ENCODE measurements at regions not wholly inside any gene's neighbourhood (a gene's known extent, or its start where the extent isn't known, plus 50 kb on each side); places are given as distances from the start of the nearest gene placed in this dataset.

DNA sequence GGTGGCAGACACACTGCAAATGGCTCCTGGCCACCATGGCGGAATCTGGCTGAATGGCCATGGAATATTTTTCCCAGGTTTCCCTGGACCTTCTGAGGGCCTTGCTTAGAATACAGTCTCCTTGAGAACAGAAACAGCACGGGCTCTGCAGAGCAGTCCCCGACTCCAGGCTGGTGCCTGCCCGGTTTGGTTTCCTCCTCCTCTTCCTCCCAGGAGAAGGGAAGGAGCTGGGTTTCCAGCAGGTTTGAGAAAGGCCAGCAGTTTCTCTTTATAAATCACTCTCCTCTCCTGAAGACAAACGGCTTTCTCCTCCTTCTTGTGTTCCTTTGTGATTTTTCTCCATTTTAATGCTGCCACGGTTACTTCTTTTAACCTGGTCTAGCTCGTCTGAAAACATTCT is 106.8 kb upstream of the RFLNA start:
- Histone ChIP-seq H3K4me1 (ENCODE audit: low read length) (no peaks in the 10 kb centered on the region), H2AFZ (ENCODE audit: low read length) (no peak overlapping the region), H3K9me3 (ENCODE audit: low read length) (no peaks in the 10 kb centered on the region), H3K36me3 (ENCODE audit: insufficient read depth, low read length) (no peaks in the 10 kb centered on the region), H4K20me1 (ENCODE audit: insufficient read depth, low read depth, low read length) (no peaks in the 10 kb centered on the region), H3K9ac (ENCODE audit: low read length) (no peak overlapping the region), H3K4me2 (ENCODE audit: low read depth, low read length, poor library complexity, severe bottlenecking) (no peak overlapping the region), H3K9me2 (replicated peaks; ENCODE audit: insufficient read depth, low read length) (no peaks in the 10 kb centered on the region), H3K27ac (ENCODE audit: low read length) (no peak overlapping the region), H3K4me3 (ENCODE audit: low read length) (no peak overlapping the region), H3K79me2 (ENCODE audit: low read length) (no peaks in the 10 kb centered on the region), H3K27me3 (ENCODE audit: low read length) (no peaks in the 10 kb centered on the region)
- DNase-seq, result no peak

DNA sequence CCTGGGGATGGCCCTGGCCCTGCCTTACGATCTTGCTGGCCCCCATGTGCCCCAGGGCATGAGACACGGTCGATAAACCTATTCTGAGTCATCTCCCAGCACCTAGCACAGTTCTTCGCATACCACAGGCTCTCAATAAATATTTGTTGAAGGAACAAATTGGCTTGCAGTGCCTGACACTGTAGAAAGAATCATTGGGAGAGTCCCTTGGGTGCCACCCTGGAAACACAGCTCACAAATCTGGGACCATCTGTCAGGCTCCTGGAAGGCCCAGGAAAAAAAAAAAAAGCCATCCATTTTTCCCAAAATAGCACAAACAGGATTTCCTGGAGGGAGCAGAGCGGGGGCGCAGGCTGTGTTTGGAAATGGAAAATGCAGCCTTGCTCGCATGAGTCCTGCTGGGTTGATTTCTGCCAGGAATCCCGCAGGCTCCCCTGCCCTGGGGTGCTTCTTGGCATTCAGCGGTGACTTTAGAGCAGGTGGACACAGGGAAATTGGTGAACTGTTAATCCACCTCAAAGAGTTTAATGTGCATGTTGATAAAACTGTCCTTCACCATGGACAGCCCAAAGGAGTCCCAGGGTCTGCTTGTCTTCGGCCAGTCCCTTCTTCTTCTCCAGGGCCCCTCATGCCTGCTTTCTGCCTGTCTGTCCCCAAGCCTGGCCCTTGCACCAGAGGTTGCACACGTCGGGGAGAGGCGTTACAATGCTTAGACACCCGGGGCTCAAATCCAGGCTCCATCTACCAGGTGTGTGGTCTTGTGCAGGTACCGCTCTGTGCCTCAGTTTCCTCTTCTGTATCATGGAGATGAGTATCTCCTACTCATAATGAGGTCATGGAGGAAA is 106.1 kb upstream of the RFLNA start:
- no peaks in the 10 kb centered on the region for H3K9me2 ChIP-seq (replicated peaks; ENCODE audit: insufficient read depth, low read length)
- DNase-seq, result no peak
- no peaks in the 10 kb centered on the region for H3K27me3 ChIP-seq (ENCODE audit: low read length)
- H3K9me3 ChIP-seq (ENCODE audit: low read length), result no peaks in the 10 kb centered on the region
- no peak overlapping the region for H3K4me2 ChIP-seq (ENCODE audit: low read depth, low read length, poor library complexity, severe bottlenecking)
- H2AFZ ChIP-seq (ENCODE audit: low read length), result no peak overlapping the region
- no peak overlapping the region for H3K9ac ChIP-seq (ENCODE audit: low read length)
- H3K36me3 ChIP-seq (ENCODE audit: insufficient read depth, low read length), result no peaks in the 10 kb centered on the region
- no peaks in the 10 kb centered on the region for H4K20me1 ChIP-seq (ENCODE audit: insufficient read depth, low read depth, low read length)
- no peaks in the 10 kb centered on the region for H3K79me2 ChIP-seq (ENCODE audit: low read length)
- H3K4me1 ChIP-seq (ENCODE audit: low read length), result no peaks in the 10 kb centered on the region
- no peak overlapping the region for H3K4me3 ChIP-seq (ENCODE audit: low read length)
- H3K27ac ChIP-seq (ENCODE audit: low read length), result no peak overlapping the region

DNA sequence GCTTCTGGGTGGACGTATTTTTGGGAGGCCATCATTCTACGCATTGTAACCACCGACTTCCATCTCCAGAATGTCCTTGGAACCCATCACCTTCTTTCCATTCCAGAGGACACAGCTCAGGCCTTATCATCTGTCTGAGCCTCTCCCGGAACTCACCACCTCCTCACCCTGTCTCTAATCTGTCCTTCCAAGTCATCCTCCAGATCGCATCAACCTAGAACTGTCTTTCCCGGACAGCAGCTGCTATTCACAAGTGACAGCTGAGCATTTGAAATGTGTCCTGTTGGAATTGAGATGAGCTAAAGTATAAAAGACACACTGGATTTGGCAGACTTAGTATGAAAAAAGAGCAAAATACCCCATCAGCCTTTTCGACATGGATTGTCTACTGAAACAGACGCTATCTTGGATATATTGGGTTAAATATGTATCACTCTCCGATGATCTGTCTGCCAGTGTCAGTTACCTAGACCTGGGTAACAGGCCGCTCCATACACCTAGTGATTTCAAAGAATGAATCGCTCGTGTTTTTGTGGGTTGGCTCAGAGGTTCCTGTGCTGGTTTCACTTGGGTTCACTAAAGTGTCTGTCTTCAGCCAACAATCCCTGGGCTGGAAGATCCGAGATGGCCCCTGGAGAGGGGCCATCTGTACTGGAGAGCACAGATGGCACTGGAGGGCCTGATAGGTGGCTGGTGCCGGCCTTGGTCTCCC is 104.4 kb upstream of the RFLNA start:
- H3K9ac ChIP-seq (ENCODE audit: low read length), result no peak overlapping the region
- H2AFZ ChIP-seq (ENCODE audit: low read length), result 0 out of 2 replicates have a peak overlapping the region, but pooled peaks have one; percentile 36

DNA sequence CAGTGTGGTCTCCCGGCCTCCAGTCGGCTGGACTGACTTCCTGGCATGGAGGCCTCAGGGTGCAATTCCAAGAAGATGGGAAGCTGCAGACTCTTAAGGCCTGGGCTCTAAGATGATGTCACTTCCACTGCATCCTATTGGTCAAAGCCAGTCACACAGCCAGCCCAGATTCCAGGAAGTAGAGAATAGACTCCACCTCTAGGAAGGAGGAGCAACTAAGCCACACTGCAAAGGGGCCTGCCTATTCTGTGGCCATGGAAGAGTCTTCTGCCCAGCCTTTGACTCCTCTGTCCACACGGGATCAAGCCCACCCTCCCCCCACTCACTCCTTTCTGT is 103.9 kb upstream of the RFLNA start:
- Histone ChIP-seq H2AFZ (ENCODE audit: low read length) (0 out of 2 replicates have a peak overlapping the region, but pooled peaks have one; percentile 36), H3K27me3 (ENCODE audit: low read length) (no peaks in the 10 kb centered on the region), H3K9me3 (ENCODE audit: low read length) (no peaks in the 10 kb centered on the region), H3K9ac (ENCODE audit: low read length) (no peak overlapping the region), H3K36me3 (ENCODE audit: insufficient read depth, low read length) (no peaks in the 10 kb centered on the region), H3K4me3 (ENCODE audit: low read length) (no peak overlapping the region), H3K4me2 (ENCODE audit: low read depth, low read length, poor library complexity, severe bottlenecking) (no peak overlapping the region), H3K9me2 (replicated peaks; ENCODE audit: insufficient read depth, low read length) (no peaks in the 10 kb centered on the region), H4K20me1 (ENCODE audit: insufficient read depth, low read depth, low read length) (no peaks in the 10 kb centered on the region), H3K79me2 (ENCODE audit: low read length) (no peaks in the 10 kb centered on the region), H3K27ac (ENCODE audit: low read length) (no peak overlapping the region), H3K4me1 (ENCODE audit: low read length) (no peaks in the 10 kb centered on the region)
- DNase-seq, result peak; percentile 73

More for the DNA sequence above, 104.4 kb upstream of the RFLNA start:
- H3K9me2 ChIP-seq (replicated peaks; ENCODE audit: insufficient read depth, low read length), result no peaks in the 10 kb centered on the region
- H4K20me1 ChIP-seq (ENCODE audit: insufficient read depth, low read depth, low read length), result no peaks in the 10 kb centered on the region
- no peak overlapping the region for H3K4me3 ChIP-seq (ENCODE audit: low read length)
- no peaks in the 10 kb centered on the region for H3K9me3 ChIP-seq (ENCODE audit: low read length)
- no peak overlapping the region for H3K27ac ChIP-seq (ENCODE audit: low read length)
- DNase-seq, result no peak
- no peaks in the 10 kb centered on the region for H3K36me3 ChIP-seq (ENCODE audit: insufficient read depth, low read length)
- no peak overlapping the region for H3K4me2 ChIP-seq (ENCODE audit: low read depth, low read length, poor library complexity, severe bottlenecking)
- H3K27me3 ChIP-seq (ENCODE audit: low read length), result no peaks in the 10 kb centered on the region
- H3K79me2 ChIP-seq (ENCODE audit: low read length), result no peaks in the 10 kb centered on the region
- no peaks in the 10 kb centered on the region for H3K4me1 ChIP-seq (ENCODE audit: low read length)

DNA sequence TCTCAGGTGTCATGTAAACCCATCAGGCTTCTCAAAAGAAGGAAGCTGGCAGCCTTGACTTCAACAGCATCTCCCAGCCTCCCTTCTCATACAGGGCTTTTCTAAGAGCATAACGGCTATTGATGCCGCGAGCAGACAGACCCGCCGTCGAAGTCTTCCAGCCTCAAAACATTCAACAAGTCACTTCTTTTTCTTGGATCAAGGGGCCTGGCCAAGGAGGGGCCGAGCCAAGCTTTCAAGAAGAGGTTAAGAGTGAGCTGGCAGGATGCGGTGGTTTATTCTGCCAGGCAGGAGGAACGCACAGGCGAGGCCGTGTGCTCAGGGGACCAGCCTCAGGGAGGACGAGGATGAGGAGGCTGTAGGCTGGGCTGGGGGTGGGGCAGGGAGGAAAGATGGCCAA is 102.9 kb upstream of the RFLNA start:
- H3K27ac ChIP-seq (ENCODE audit: low read length), result no peak overlapping the region
- no peak overlapping the region for H2AFZ ChIP-seq (ENCODE audit: low read length)
- H3K79me2 ChIP-seq (ENCODE audit: low read length), result no peaks in the 10 kb centered on the region
- no peaks in the 10 kb centered on the region for H4K20me1 ChIP-seq (ENCODE audit: insufficient read depth, low read depth, low read length)
- H3K27me3 ChIP-seq (ENCODE audit: low read length), result no peaks in the 10 kb centered on the region
- no peaks in the 10 kb centered on the region for H3K9me3 ChIP-seq (ENCODE audit: low read length)
- no peaks in the 10 kb centered on the region for H3K9me2 ChIP-seq (replicated peaks; ENCODE audit: insufficient read depth, low read length)
- no peaks in the 10 kb centered on the region for H3K4me1 ChIP-seq (ENCODE audit: low read length)
- DNase-seq, result no peak
- H3K9ac ChIP-seq (ENCODE audit: low read length), result no peak overlapping the region
- H3K4me3 ChIP-seq (ENCODE audit: low read length), result no peak overlapping the region
- H3K36me3 ChIP-seq (ENCODE audit: insufficient read depth, low read length), result no peaks in the 10 kb centered on the region
- no peak overlapping the region for H3K4me2 ChIP-seq (ENCODE audit: low read depth, low read length, poor library complexity, severe bottlenecking)

DNA sequence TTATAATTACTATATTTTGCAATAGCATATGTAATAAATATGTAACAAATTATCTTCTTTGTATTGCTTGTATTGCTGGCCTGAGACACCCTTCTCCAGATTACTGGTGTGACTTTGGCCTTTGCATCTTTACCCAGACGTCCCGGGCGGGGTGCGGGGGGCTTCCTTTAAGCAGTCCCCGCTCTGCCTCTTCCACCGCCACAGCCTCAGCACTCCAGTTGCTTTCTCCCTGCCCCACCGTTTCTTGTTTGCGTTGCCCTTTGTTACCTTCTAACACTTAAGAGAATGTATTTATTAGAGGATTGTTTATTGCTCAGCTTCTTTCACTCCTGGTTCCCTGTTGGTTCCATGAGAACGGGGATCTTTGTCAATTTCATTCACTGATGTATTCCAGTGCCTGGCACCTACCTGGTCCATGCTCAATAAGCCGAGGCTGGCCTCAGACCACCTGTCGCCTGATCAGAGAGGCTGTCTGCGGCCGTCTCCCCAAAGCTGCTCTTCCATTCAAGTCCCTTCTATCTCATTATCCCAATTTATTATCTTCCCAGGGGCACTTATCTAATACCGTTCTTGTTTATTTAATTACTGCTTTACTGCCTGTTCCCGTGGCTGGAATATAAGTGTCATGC is 100.5 kb upstream of the RFLNA start:
- no peaks in the 10 kb centered on the region for H3K27me3 ChIP-seq (ENCODE audit: low read length)
- H3K4me2 ChIP-seq (ENCODE audit: low read depth, low read length, poor library complexity, severe bottlenecking), result no peak overlapping the region
- H3K4me1 ChIP-seq (ENCODE audit: low read length), result no peaks in the 10 kb centered on the region
- no peak overlapping the region for H2AFZ ChIP-seq (ENCODE audit: low read length)
- no peaks in the 10 kb centered on the region for H3K9me2 ChIP-seq (replicated peaks; ENCODE audit: insufficient read depth, low read length)
- no peak overlapping the region for H3K27ac ChIP-seq (ENCODE audit: low read length)
- H3K4me3 ChIP-seq (ENCODE audit: low read length), result no peak overlapping the region
- no peaks in the 10 kb centered on the region for H3K36me3 ChIP-seq (ENCODE audit: insufficient read depth, low read length)
- H3K9me3 ChIP-seq (ENCODE audit: low read length), result no peaks in the 10 kb centered on the region
- no peak for DNase-seq
- no peaks in the 10 kb centered on the region for H3K79me2 ChIP-seq (ENCODE audit: low read length)
- no peak overlapping the region for H3K9ac ChIP-seq (ENCODE audit: low read length)
- no peaks in the 10 kb centered on the region for H4K20me1 ChIP-seq (ENCODE audit: insufficient read depth, low read depth, low read length)

DNA sequence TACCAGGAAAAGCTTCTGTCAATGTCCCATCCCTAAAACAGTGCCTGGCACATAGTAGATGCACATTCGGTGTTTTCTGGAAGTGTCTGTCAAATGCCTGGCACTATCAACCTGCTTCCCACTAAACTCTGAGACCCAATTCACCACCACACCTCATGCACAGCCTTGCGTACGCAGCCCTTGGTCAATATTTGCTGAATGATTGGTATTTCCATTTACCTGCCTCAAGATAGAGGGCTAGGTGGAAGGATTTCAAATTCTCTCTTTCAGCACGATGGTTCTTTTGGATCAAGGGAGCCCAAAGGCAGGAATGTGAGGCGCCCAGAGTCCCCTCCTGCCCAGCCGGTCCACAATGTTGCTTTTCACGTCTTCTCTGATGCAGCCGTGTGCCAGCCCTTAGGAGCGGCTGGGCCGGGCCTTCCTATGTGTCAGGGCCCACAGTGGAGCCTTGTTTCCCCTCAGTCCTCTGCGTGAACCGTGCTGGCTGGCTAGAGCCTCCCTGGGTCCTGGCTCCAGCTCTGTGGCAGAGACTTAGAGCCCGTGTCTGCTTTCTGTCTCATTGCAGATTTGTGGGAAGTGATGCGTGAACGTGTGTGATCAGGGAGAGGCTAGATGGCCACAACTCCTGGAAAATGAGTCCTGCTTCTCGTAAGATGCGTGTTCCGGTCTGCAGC is 99.9 kb upstream of the RFLNA start:
- Histone ChIP-seq H3K9me2 (replicated peaks; ENCODE audit: insufficient read depth, low read length) (no peaks in the 10 kb centered on the region), H3K27ac (ENCODE audit: low read length) (no peak overlapping the region), H3K79me2 (ENCODE audit: low read length) (no peaks in the 10 kb centered on the region), H4K20me1 (ENCODE audit: insufficient read depth, low read depth, low read length) (no peaks in the 10 kb centered on the region), H3K4me3 (ENCODE audit: low read length) (no peak overlapping the region), H3K9ac (ENCODE audit: low read length) (no peak overlapping the region), H2AFZ (ENCODE audit: low read length) (no peak overlapping the region), H3K4me2 (ENCODE audit: low read depth, low read length, poor library complexity, severe bottlenecking) (no peak overlapping the region), H3K9me3 (ENCODE audit: low read length) (no peaks in the 10 kb centered on the region), H3K27me3 (ENCODE audit: low read length) (no peaks in the 10 kb centered on the region), H3K36me3 (ENCODE audit: insufficient read depth, low read length) (no peaks in the 10 kb centered on the region), H3K4me1 (ENCODE audit: low read length) (no peaks in the 10 kb centered on the region)
- DNase-seq, result no peak

DNA sequence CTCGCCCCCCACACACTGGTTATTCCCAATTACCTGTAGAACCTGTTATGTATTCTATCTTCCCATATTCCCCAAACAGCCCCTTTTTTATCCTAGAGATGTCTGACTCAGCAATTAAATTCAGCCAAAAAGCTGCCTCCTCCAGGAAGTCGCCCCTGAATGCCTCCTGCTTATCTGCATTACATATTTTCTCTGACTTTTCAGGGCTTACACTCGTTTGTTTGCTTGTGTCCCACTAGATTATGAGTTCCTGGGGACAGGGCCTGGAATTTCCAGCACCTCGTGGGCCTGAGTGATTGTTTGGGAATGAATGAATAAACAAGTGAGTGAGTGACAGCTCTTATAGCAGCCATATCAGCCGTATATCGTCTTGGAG is 99.3 kb upstream of the RFLNA start:
- Histone ChIP-seq H3K79me2 (ENCODE audit: low read length) (no peaks in the 10 kb centered on the region), H3K9ac (ENCODE audit: low read length) (no peak overlapping the region), H3K27ac (ENCODE audit: low read length) (no peak overlapping the region), H2AFZ (ENCODE audit: low read length) (no peak overlapping the region), H3K9me2 (replicated peaks; ENCODE audit: insufficient read depth, low read length) (no peaks in the 10 kb centered on the region), H3K36me3 (ENCODE audit: insufficient read depth, low read length) (no peaks in the 10 kb centered on the region), H4K20me1 (ENCODE audit: insufficient read depth, low read depth, low read length) (no peaks in the 10 kb centered on the region), H3K27me3 (ENCODE audit: low read length) (no peaks in the 10 kb centered on the region), H3K9me3 (ENCODE audit: low read length) (no peaks in the 10 kb centered on the region), H3K4me2 (ENCODE audit: low read depth, low read length, poor library complexity, severe bottlenecking) (no peak overlapping the region), H3K4me3 (ENCODE audit: low read length) (no peak overlapping the region), H3K4me1 (ENCODE audit: low read length) (no peaks in the 10 kb centered on the region)
- no peak for DNase-seq

Data from Karpas-422 (cell line).